Stromal cell of bone marrow (primary cell): ENCODE measurements at regions not wholly inside any gene's neighbourhood (a gene's known extent, or its start where the extent isn't known, plus 50 kb on each side); places are given as distances from the start of the nearest gene placed in this dataset.
"Not testable (repeated sequence)": the region's sequence is repeated elsewhere in the genome, so short reads cannot be mapped to it uniquely, and the experiment has no call there.

ENCODE experiments used
- DNase-seq: peaks from one replicate; pipeline ENCODE4 v3.0.0-alpha.2; 2012; ENCODE audit warnings: low read depth

- no peak for DNase-seq
Measured at GRCh38 chr17:52737071-52737470, 578.6 kb upstream of the CA10 start.

GRCh38 chr17:52732841-52733240 lies 574.3 kb upstream of the CA10 start:
- no peak for DNase-seq

GRCh38 chr17:52724578-52724977 lies 566.1 kb upstream of the CA10 start:
- no peak for DNase-seq

GRCh38 chr17:52721910-52722309 lies 563.4 kb upstream of the CA10 start:
- DNase-seq: no peak

GRCh38 chr17:52710363-52710901 lies 551.9 kb upstream of the CA10 start:
- no peak for DNase-seq

GRCh38 chr17:52709724-52710123 lies 551.2 kb upstream of the CA10 start:
- no peak for DNase-seq

GRCh38 chr17:52696362-52696761 lies 537.8 kb upstream of the CA10 start:
- DNase-seq: no peak

GRCh38 chr17:52686140-52686539 lies 527.6 kb upstream of the CA10 start:
- no peak for DNase-seq

- DNase-seq: no peak
Measured at GRCh38 chr17:52681480-52681879, 523.0 kb upstream of the CA10 start.

- no peak for DNase-seq
Measured at GRCh38 chr17:52678211-52678610, 519.7 kb upstream of the CA10 start.

- DNase-seq: no peak
Measured at GRCh38 chr17:52674686-52675085, 516.2 kb upstream of the CA10 start.

GRCh38 chr17:52673791-52674190 lies 515.3 kb upstream of the CA10 start:
- DNase-seq: no peak

- DNase-seq: no peak
Measured at GRCh38 chr17:52666264-52666663, 507.8 kb upstream of the CA10 start.

- DNase-seq: no peak
Measured at GRCh38 chr17:52660692-52661091, 502.2 kb upstream of the CA10 start.

- no peak for DNase-seq
Measured at GRCh38 chr17:52653014-52653413, 494.5 kb upstream of the CA10 start.

GRCh38 chr17:52648995-52649394 lies 490.5 kb upstream of the CA10 start:
- no peak for DNase-seq

- DNase-seq: no peak
Measured at GRCh38 chr17:52647411-52647810, 488.9 kb upstream of the CA10 start.

GRCh38 chr17:52636443-52636842 lies 477.9 kb upstream of the CA10 start:
- no peak for DNase-seq

- no peak for DNase-seq
Measured at GRCh38 chr17:52606590-52606989, 448.1 kb upstream of the CA10 start.

GRCh38 chr17:52606098-52606497 lies 447.6 kb upstream of the CA10 start:
- DNase-seq: no peak

GRCh38 chr17:52604105-52604504 lies 445.6 kb upstream of the CA10 start:
- no peak for DNase-seq

GRCh38 chr17:52597452-52598215 lies 439.1 kb upstream of the CA10 start:
- DNase-seq: not testable (repeated sequence)

GRCh38 chr17:52594516-52594915 lies 436.0 kb upstream of the CA10 start:
- DNase-seq: no peak

GRCh38 chr17:52546990-52547389 lies 388.5 kb upstream of the CA10 start:
- DNase-seq: no peak
